ENCODE measurements at regions not wholly inside any gene's neighbourhood (a gene's known extent, or its start where the extent isn't known, plus 50 kb on each side); places are given as distances from the start of the nearest gene placed in this dataset.

DNA sequence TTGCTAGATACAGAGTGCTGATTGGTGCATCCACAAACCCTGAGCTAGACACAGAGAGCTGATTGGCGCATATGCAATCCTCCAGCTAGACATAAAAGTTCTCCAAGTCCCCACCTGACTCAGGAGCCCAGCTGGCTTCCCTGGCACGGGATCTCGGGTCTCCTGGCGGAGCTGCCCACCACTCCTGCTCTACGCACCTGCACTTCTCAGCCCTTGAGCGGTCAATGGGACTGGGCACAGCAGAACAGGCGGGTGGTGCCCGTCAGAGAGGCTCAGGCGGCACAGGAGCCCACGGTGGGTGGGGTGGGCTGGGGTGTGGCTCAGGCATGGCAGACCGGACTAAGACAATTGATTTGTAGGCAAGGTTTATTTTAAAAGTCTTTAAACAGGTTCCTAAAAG, 1365.5 kb downstream of the FAM181B start:
- no peak overlapping the region for H2AFZ ChIP-seq (ENCODE audit: control insufficient read depth, low read depth, low read length)
- H3K9ac ChIP-seq (ENCODE audit: control insufficient read depth, insufficient read depth, low read length) = no peak overlapping the region
- no peak for TF ChIP-seq MYB (IDR thresholded peaks at IDR 0.05; ENCODE audit: borderline replicate concordance, low read depth, low read length)
- no peak for TF ChIP-seq CHD2 (IDR thresholded peaks at IDR 0.05; ENCODE audit: borderline replicate concordance, low read depth, low read length)
- no peaks in the 10 kb centered on the region for H3K27me3 ChIP-seq (replicated peaks in 1 of 2; ENCODE audit: control insufficient read depth in 2 of 2, insufficient read depth in 2 of 2, low read length in 1 of 2)
- H3K4me1 ChIP-seq (ENCODE audit: control insufficient read depth, insufficient read depth, low read length) = no peaks in the 10 kb centered on the region
- H3K79me2 ChIP-seq (ENCODE audit: control insufficient read depth, insufficient read depth, low read length) = no peaks in the 10 kb centered on the region
- ATAC-seq (no peak), DNase-seq (ENCODE audit: low read depth, low spot score) (no peak), FAIRE-seq (no peak)
- no peak overlapping the region for H3K27ac ChIP-seq (ENCODE audit: control insufficient read depth, insufficient read depth)
- BruUV-seq (replicated peaks) = no TSS peak
- SMC1A ChIA-PET (ENCODE audit: uncharacterized antibody, unreplicated experiment) = interaction anchor here (0.6 kb wide), 1 partner anchor 1942 kb away, joined by 3 read pairs; no protein-coding TSS in a partner anchor
- intact Hi-C loops (cut with micrococcal nuclease; ENCODE audit: unreplicated experiment) (no loop called here), in situ Hi-C loops (cut with MboI) (no loop called here)
- H4K20me1 ChIP-seq (ENCODE audit: control insufficient read depth, insufficient read depth) = no peaks in the 10 kb centered on the region
- no peaks in the 10 kb centered on the region for H3K36me3 ChIP-seq (ENCODE audit: control insufficient read depth in 2 of 2, insufficient read depth in 2 of 2, low read length in 1 of 2)
- no peak overlapping the region for H3K4me3 ChIP-seq
- RAD21 ChIA-PET (ENCODE audit: unreplicated experiment) = no interaction called here
- no peak overlapping the region for H3K4me2 ChIP-seq (ENCODE audit: control insufficient read depth, insufficient read depth)
- WGBS (ENCODE audit: insufficient coverage, insufficient replicate concordance, low lambda C conversion rate, missing lambda C conversion rate) = 24% methylated on average over 11 of the region's 11 CpGs
- POLR2A ChIA-PET = no interaction called here
- no peaks in the 10 kb centered on the region for H3K9me3 ChIP-seq (replicated peaks; ENCODE audit: control insufficient read depth, insufficient read depth, low read length)
- CTCF ChIA-PET = no interaction called here

DNA sequence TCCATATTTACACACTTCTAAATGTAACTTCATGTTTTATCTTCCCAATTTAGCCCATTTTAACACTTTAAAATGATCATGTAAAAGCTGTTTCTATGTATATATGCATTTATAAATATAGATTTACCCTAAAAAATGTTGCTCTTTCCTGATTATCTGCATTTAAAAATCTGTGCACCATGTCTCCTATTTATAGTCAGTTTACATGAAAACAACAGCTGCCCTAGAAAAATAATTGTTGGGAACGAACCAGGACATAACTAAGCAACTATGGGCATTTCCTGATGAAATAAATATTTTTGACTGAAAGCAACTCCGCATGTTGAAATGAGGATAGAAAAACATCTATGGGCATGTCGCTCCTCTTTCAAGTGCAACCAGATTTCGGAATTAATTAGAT, 1368.2 kb downstream of the FAM181B start:
- in situ Hi-C loops (cut with MboI) = no loop called here
- 17% methylated on average over 4 of the region's 4 CpGs for WGBS (ENCODE audit: insufficient coverage, insufficient replicate concordance, low lambda C conversion rate, missing lambda C conversion rate)
- TF ChIP-seq NBN (IDR thresholded peaks at IDR 0.05) (no peak), CBFB (IDR thresholded peaks at IDR 0.05; ENCODE audit: low read depth) (no peak), BRCA1 (IDR thresholded peaks at IDR 0.05; ENCODE audit: low read depth, low read length) (no peak), GABPA (IDR thresholded peaks at IDR 0.05; ENCODE audit: low read depth) (no peak), MEF2A (IDR thresholded peaks at IDR 0.05; ENCODE audit: insufficient read depth, low read depth, low read length) (no peak), CBX3 (IDR thresholded peaks at IDR 0.05; ENCODE audit: borderline replicate concordance, low read depth) (no peak), CHD2 (IDR thresholded peaks at IDR 0.05; ENCODE audit: borderline replicate concordance, low read depth, low read length) (no peak), HCFC1 (IDR thresholded peaks at IDR 0.05; ENCODE audit: low read length) (no peak), TCF12 (IDR thresholded peaks at IDR 0.05; ENCODE audit: low read depth, low read length) (no peak), ZNF384 (IDR thresholded peaks at IDR 0.05; ENCODE audit: borderline replicate concordance, low read depth, low read length) (no peak)
- TF ChIP-seq, protein P1, sequence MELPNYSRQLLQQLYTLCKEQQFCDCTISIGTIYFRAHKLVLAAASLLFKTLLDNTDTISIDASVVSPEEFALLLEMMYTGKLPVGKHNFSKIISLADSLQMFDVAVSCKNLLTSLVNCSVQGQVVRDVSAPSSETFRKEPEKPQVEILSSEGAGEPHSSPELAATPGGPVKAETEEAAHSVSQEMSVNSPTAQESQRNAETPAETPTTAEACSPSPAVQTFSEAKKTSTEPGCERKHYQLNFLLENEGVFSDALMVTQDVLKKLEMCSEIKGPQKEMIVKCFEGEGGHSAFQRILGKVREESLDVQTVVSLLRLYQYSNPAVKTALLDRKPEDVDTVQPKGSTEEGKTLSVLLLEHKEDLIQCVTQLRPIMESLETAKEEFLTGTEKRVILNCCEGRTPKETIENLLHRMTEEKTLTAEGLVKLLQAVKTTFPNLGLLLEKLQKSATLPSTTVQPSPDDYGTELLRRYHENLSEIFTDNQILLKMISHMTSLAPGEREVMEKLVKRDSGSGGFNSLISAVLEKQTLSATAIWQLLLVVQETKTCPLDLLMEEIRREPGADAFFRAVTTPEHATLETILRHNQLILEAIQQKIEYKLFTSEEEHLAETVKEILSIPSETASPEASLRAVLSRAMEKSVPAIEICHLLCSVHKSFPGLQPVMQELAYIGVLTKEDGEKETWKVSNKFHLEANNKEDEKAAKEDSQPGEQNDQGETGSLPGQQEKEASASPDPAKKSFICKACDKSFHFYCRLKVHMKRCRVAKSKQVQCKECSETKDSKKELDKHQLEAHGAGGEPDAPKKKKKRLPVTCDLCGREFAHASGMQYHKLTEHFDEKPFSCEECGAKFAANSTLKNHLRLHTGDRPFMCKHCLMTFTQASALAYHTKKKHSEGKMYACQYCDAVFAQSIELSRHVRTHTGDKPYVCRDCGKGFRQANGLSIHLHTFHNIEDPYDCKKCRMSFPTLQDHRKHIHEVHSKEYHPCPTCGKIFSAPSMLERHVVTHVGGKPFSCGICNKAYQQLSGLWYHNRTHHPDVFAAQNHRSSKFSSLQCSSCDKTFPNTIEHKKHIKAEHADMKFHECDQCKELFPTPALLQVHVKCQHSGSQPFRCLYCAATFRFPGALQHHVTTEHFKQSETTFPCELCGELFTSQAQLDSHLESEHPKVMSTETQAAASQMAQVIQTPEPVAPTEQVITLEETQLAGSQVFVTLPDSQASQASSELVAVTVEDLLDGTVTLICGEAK (IDR thresholded peaks at IDR 0.05; ENCODE audit: borderline replicate concordance) = no peak

More for the DNA sequence above, 1368.2 kb downstream of the FAM181B start:
- Histone ChIP-seq H3K4me1 (ENCODE audit: control insufficient read depth, insufficient read depth, low read length) (no peaks in the 10 kb centered on the region), H3K27me3 (replicated peaks in 1 of 2; ENCODE audit: control insufficient read depth in 2 of 2, insufficient read depth in 2 of 2, low read length in 1 of 2) (no peaks in the 10 kb centered on the region), H3K4me2 (ENCODE audit: control insufficient read depth, insufficient read depth) (no peak overlapping the region), H2AFZ (ENCODE audit: control insufficient read depth, low read depth, low read length) (no peak overlapping the region), H3K9ac (ENCODE audit: control insufficient read depth, insufficient read depth, low read length) (no peak overlapping the region), H3K9me3 (replicated peaks; ENCODE audit: control insufficient read depth, insufficient read depth, low read length) (no peaks in the 10 kb centered on the region), H3K27ac (ENCODE audit: control insufficient read depth, insufficient read depth) (no peak overlapping the region), H3K79me2 (ENCODE audit: control insufficient read depth, insufficient read depth, low read length) (no peaks in the 10 kb centered on the region), H3K36me3 (ENCODE audit: control insufficient read depth in 2 of 2, insufficient read depth in 2 of 2, low read length in 1 of 2) (no peaks in the 10 kb centered on the region), H3K4me3 (no peak overlapping the region), H4K20me1 (ENCODE audit: control insufficient read depth, insufficient read depth) (no peaks in the 10 kb centered on the region)
- no TSS peak for BruUV-seq (replicated peaks)
- ChIA-PET SMC1A (ENCODE audit: uncharacterized antibody, unreplicated experiment) (no interaction called here), POLR2A (no interaction called here), RAD21 (ENCODE audit: unreplicated experiment) (no interaction called here), CTCF (no interaction called here)
- FAIRE-seq = no peak
- no peak for ATAC-seq
- no peak for DNase-seq (ENCODE audit: low read depth, low spot score)
- intact Hi-C loops (cut with micrococcal nuclease; ENCODE audit: unreplicated experiment) = no loop called here
